Nephron progenitor cell (in vitro differentiated cells): ENCODE measurements at regions not wholly inside any gene's neighbourhood (a gene's known extent, or its start where the extent isn't known, plus 50 kb on each side); places are given as distances from the start of the nearest gene placed in this dataset.

ENCODE experiments used
- DNase-seq: peaks from one replicate; pipeline ENCODE4 v3.0.0; 2021
- H3K27ac Mint-ChIP-seq: 2 replicates; pipeline ENCODE4 v1.8.0; 2021; ENCODE audit warnings: mild to moderate bottlenecking, moderate library complexity, mixed read lengths
- H3K27me3 Mint-ChIP-seq: 2 replicates; pipeline ENCODE4 v1.8.0; 2021; ENCODE audit warnings: mild to moderate bottlenecking, low read depth, mixed read lengths; ENCODE audit not compliant: poor library complexity
- H3K36me3 Mint-ChIP-seq: 2 replicates; pipeline ENCODE4 v1.8.0; 2021; ENCODE audit warnings: low read depth, mixed read lengths
- H3K4me1 Mint-ChIP-seq: 2 replicates; pipeline ENCODE4 v1.8.0; 2021; ENCODE audit warnings: mixed read lengths
- H3K4me3 Mint-ChIP-seq: 2 replicates; pipeline ENCODE4 v1.8.0; 2021; ENCODE audit warnings: mild to moderate bottlenecking, moderate library complexity, mixed read lengths
- H3K9me3 Mint-ChIP-seq: 2 replicates; pipeline ENCODE4 v1.8.0; 2021; ENCODE audit warnings: mild to moderate bottlenecking, moderate library complexity, mixed read lengths
- TF ChIP-seq, protein P1 (sequence below): fragments of 200-600 bp; sonication (generic); IDR thresholded peaks from 2 replicates; pipeline ENCODE4 v1.5.0; 2021; ENCODE audit warnings: antibody characterized with exemption

DNA sequence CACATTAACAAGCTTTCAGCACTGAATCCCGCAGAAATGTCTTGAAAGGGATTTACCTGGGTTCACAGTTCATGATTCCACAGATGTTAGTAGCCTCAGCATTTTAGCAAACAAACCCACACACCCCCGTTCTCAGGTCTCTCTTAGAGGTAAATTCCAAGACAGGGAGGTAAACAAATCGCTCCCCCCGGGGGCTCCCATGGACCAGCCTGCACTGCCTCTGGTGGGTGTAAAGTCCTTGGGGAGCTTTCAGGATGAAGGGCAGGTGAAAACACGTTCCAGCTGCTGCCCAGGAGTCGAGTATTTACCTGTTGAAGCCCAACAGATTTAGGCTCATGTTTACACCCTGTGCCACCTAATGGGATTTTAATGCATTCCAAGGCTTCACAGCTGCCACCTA, 187.0 kb upstream of the FOXQ1 start:
- Mint-ChIP-seq H3K27me3 (peaks cover 15% of the 10 kb centered on the region), H3K36me3 (no peaks in the 10 kb centered on the region), H3K4me1 (peaks cover 17% of the 10 kb centered on the region), H3K27ac (no peak overlapping the region), H3K4me3 (no peak overlapping the region), H3K9me3 (no peaks in the 10 kb centered on the region)
- TF ChIP-seq, protein P1, sequence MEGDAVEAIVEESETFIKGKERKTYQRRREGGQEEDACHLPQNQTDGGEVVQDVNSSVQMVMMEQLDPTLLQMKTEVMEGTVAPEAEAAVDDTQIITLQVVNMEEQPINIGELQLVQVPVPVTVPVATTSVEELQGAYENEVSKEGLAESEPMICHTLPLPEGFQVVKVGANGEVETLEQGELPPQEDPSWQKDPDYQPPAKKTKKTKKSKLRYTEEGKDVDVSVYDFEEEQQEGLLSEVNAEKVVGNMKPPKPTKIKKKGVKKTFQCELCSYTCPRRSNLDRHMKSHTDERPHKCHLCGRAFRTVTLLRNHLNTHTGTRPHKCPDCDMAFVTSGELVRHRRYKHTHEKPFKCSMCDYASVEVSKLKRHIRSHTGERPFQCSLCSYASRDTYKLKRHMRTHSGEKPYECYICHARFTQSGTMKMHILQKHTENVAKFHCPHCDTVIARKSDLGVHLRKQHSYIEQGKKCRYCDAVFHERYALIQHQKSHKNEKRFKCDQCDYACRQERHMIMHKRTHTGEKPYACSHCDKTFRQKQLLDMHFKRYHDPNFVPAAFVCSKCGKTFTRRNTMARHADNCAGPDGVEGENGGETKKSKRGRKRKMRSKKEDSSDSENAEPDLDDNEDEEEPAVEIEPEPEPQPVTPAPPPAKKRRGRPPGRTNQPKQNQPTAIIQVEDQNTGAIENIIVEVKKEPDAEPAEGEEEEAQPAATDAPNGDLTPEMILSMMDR, result no peak
- no peak for DNase-seq

- no peaks in the 10 kb centered on the region for H3K36me3 Mint-ChIP-seq
Observed at GRCh38 chr6:1123386-1124375, 188.2 kb upstream of the FOXQ1 start.

DNA sequence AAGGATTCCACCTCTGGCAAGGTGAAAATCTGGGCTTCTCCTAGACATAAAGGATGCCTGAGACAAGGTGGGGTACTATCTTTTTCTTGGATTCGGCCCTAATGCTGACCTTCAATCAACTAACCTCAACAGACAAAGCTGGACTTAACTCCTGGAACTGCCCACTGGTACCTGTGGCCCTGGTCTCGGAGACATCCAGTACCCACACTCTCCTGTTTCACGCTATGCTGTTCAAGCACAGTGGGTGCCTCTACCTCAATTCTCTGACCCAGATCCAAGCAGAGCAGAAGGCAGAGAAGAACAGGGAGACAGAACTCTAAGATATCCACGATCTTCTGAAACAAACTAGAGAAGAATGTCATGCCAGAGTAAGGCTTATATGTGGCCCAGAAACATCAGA, 189.8 kb upstream of the FOXQ1 start:
- no peak overlapping the region for H3K4me3 Mint-ChIP-seq
- H3K27ac Mint-ChIP-seq, result no peak overlapping the region
- DNase-seq, result no peak
- peaks cover 13% of the 10 kb centered on the region for H3K27me3 Mint-ChIP-seq
- peaks cover 25% of the 10 kb centered on the region for H3K4me1 Mint-ChIP-seq
- no peaks in the 10 kb centered on the region for H3K36me3 Mint-ChIP-seq
- TF ChIP-seq, protein P1, result no peak
- H3K9me3 Mint-ChIP-seq, result no peaks in the 10 kb centered on the region

More at GRCh38 chr6:1123386-1124375, 188.2 kb upstream of the FOXQ1 start:
- Mint-ChIP-seq H3K4me1 (peaks cover 16% of the 10 kb centered on the region), H3K9me3 (no peaks in the 10 kb centered on the region), H3K4me3 (no peak overlapping the region), H3K27ac (no peak overlapping the region), H3K27me3 (peaks cover 18% of the 10 kb centered on the region)
- DNase-seq, result no peak
- TF ChIP-seq, protein P1, result no peak

- DNase-seq, result no peak
- peaks cover 18% of the 10 kb centered on the region for H3K4me1 Mint-ChIP-seq
- no peak overlapping the region for H3K27ac Mint-ChIP-seq
- TF ChIP-seq, protein P1, result no peak
- H3K4me3 Mint-ChIP-seq, result no peak overlapping the region
- H3K9me3 Mint-ChIP-seq, result no peaks in the 10 kb centered on the region
- no peaks in the 10 kb centered on the region for H3K36me3 Mint-ChIP-seq
- peaks cover 18% of the 10 kb centered on the region for H3K27me3 Mint-ChIP-seq
Observed at GRCh38 chr6:1118287-1118647, 193.6 kb upstream of the FOXQ1 start.

DNA sequence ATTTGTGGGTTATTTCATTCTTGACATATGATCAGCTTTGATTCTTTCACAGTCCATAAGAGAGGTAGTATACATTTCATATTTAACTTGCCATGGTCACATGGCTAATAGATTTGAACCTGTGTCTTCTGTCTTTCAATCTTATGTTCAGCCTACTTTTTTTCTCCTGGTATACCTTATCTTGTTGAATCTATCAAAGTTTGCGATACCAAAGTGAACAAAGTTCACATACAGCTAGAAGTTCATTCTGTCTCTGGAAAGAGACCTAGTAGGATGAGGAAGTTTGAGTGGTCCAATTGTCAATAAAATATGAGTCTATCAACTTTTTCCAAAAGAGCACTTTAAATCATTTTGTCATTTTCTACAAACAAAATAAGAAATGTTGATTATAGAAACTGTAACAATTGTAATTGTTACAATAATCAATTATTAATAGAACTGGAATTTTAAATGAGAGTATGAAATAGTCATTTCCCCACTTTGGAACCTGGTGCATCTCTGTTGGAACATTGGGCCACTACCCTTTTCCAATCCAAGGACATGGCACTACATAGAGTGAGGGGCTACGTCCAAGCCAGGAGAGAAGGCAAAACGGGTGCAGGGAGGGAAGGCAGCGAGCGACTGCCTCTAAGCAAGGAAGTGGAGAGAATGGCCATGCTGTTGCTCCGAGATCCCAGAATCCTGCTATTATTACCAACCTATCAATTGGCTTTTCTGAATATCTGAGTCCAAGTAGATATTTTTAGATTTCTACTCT, 194.2 kb upstream of the FOXQ1 start:
- Mint-ChIP-seq H3K27ac (no peak overlapping the region), H3K9me3 (no peaks in the 10 kb centered on the region), H3K36me3 (no peaks in the 10 kb centered on the region), H3K4me1 (peaks cover 13% of the 10 kb centered on the region), H3K27me3 (peaks cover 22% of the 10 kb centered on the region), H3K4me3 (no peak overlapping the region)
- DNase-seq, result no peak
- TF ChIP-seq, protein P1, result no peak
